VCaP (cell line): ENCODE measurements at regions not wholly inside any gene's neighbourhood (a gene's known extent, or its start where the extent isn't known, plus 50 kb on each side); places are given as distances from the start of the nearest gene placed in this dataset.

Source experiments
- H3K27ac ChIP-seq: fragments of 450-650 bp; 2 replicates; pipeline ENCODE4 v1.5.1; 2017
- TF ChIP-seq, protein P1 (sequence below): fragments of 450-650 bp; conservative IDR thresholded peaks from 2 replicates; pipeline ENCODE4 v1.5.1; 2017; ENCODE audit warnings: mild to moderate bottlenecking, moderate library complexity

DNA sequence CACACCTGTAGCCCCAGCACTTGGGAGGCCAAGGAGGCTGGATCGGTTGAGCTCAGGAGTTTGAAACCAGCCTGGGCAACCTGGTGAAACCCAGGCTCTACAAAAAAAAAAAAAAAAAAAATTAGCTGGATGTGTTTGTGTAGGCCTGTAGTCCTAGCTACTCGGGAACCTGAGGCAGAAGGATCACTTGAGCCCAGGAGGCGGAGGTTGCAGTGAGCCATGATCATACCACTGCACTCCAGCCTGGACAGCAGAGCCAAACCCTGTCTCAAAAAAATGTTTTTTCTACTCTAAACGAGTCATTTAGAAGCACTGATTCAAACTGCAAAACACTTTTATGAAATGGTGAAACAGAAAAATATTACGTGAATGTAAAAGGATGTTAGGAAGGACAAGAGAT lies 69.1 kb upstream of the SLC39A10 start:
- TF ChIP-seq, protein P1, sequence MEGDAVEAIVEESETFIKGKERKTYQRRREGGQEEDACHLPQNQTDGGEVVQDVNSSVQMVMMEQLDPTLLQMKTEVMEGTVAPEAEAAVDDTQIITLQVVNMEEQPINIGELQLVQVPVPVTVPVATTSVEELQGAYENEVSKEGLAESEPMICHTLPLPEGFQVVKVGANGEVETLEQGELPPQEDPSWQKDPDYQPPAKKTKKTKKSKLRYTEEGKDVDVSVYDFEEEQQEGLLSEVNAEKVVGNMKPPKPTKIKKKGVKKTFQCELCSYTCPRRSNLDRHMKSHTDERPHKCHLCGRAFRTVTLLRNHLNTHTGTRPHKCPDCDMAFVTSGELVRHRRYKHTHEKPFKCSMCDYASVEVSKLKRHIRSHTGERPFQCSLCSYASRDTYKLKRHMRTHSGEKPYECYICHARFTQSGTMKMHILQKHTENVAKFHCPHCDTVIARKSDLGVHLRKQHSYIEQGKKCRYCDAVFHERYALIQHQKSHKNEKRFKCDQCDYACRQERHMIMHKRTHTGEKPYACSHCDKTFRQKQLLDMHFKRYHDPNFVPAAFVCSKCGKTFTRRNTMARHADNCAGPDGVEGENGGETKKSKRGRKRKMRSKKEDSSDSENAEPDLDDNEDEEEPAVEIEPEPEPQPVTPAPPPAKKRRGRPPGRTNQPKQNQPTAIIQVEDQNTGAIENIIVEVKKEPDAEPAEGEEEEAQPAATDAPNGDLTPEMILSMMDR = no peak
- no peak overlapping the region for H3K27ac ChIP-seq

GRCh38 chr2:195586062-195586714 lies 70.8 kb upstream of the SLC39A10 start:
- no peak overlapping the region for H3K27ac ChIP-seq
- TF ChIP-seq, protein P1 = no peak

DNA sequence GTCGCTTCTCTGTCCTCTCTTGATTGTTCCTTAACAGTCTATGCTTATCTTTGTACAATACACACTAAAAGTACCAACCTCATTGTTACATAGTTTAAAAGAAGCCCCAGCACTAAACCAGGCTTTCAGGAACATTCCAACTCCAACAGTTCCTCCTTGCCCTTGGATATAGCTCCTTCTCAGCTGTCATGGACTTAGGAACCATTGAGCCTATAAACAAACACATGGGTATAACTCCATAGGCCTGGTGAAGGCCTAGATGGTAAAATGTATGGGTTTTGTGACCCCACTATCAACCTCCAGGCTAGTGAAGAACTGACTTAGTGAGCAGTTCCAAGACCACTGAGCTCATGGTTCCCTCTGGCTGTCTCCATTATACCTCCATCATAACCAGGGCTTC lies 74.8 kb upstream of the SLC39A10 start:
- H3K27ac ChIP-seq = no peak overlapping the region
- TF ChIP-seq, protein P1 = no peak

- TF ChIP-seq, protein P1 = no peak
- H3K27ac ChIP-seq = no peak overlapping the region
Measured at GRCh38 chr2:195579776-195580555, 77.1 kb upstream of the SLC39A10 start.

- H3K27ac ChIP-seq = peak overlapping the region; percentile 66
- TF ChIP-seq, protein P1 = peak; percentile 66
Measured at GRCh38 chr2:195575879-195576401, 81.1 kb upstream of the SLC39A10 start.

GRCh38 chr2:195575016-195575415 lies 82.0 kb upstream of the SLC39A10 start:
- TF ChIP-seq, protein P1 = no peak
- H3K27ac ChIP-seq = peak overlapping the region; percentile 66; the same call in 1 of the 2 replicates

DNA sequence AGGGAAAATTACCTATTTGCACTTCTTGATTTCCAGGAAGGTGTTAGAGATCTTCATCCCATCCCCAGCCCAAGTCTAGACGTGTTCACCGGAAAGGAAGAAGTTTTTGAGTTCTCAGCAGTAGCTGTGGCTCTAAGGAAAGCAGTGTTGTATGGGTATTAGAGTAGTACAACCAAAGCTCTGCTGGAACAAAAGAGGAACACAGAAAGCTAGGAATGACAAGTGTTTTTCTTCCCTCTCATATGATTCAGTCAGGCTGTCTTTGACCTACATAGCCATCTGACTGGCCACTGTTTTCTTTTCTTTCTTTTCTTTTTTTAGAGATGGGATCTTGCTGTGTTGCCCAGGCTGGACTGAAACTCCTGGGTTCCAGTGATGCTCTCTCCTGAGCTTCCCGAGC lies 82.7 kb upstream of the SLC39A10 start:
- H3K27ac ChIP-seq = peak overlapping the region; percentile 66; the same call in 1 of the 2 replicates
- TF ChIP-seq, protein P1 = no peak
